NCI-H2196 (cell line): ENCODE measurements at regions not wholly inside any gene's neighbourhood (a gene's known extent, or its start where the extent isn't known, plus 50 kb on each side); places are given as distances from the start of the nearest gene placed in this dataset.

Experiments
- DNase-seq: peaks from one replicate; lab custom pipeline; 2025; ENCODE audit not compliant: unreplicated experiment; lab: John Stamatoyannopoulos, UW

GRCh38 chr2:67701011-67701410 is 303.9 kb downstream of the ETAA1 start:
- no peak for DNase-seq

- no peak for DNase-seq
Measured at GRCh38 chr2:67702284-67702683, 305.2 kb downstream of the ETAA1 start.

GRCh38 chr2:67702937-67703336 is 305.8 kb downstream of the ETAA1 start:
- no peak for DNase-seq

- DNase-seq = no peak
Measured at GRCh38 chr2:67706082-67706481, 308.9 kb downstream of the ETAA1 start.

GRCh38 chr2:67707896-67708295 is 310.8 kb downstream of the ETAA1 start:
- DNase-seq = no peak

- DNase-seq = no peak
Measured at GRCh38 chr2:67709835-67710234, 312.7 kb downstream of the ETAA1 start.

- no peak for DNase-seq
Measured at GRCh38 chr2:67712484-67712883, 315.4 kb downstream of the ETAA1 start.

- DNase-seq = no peak
Measured at GRCh38 chr2:67713376-67713775, 316.2 kb downstream of the ETAA1 start.

- no peak for DNase-seq
Measured at GRCh38 chr2:67716895-67717396, 319.8 kb downstream of the ETAA1 start.

- no peak for DNase-seq
Measured at GRCh38 chr2:67717692-67718091, 320.6 kb downstream of the ETAA1 start.

GRCh38 chr2:67719351-67719750 is 322.2 kb downstream of the ETAA1 start:
- DNase-seq = no peak

GRCh38 chr2:67721516-67721915 is 324.4 kb downstream of the ETAA1 start:
- DNase-seq = no peak

- no peak for DNase-seq
Measured at GRCh38 chr2:67724261-67724660, 327.1 kb downstream of the ETAA1 start.

- DNase-seq = no peak
Measured at GRCh38 chr2:67725731-67726130, 328.6 kb downstream of the ETAA1 start.

GRCh38 chr2:67726416-67726815 is 329.3 kb downstream of the ETAA1 start:
- DNase-seq = no peak

- DNase-seq = no peak
Measured at GRCh38 chr2:67727131-67727530, 330.0 kb downstream of the ETAA1 start.

GRCh38 chr2:67727623-67728022 is 330.5 kb downstream of the ETAA1 start:
- DNase-seq = no peak

GRCh38 chr2:67729474-67729873 is 332.3 kb downstream of the ETAA1 start:
- no peak for DNase-seq

GRCh38 chr2:67733517-67733916 is 329.3 kb downstream of the C1D start:
- DNase-seq = no peak

GRCh38 chr2:67752199-67752598 is 310.6 kb downstream of the C1D start:
- DNase-seq = no peak

- DNase-seq = no peak
Measured at GRCh38 chr2:67752969-67753368, 309.8 kb downstream of the C1D start.

- DNase-seq = no peak
Measured at GRCh38 chr2:67755156-67755882, 307.5 kb downstream of the C1D start.

GRCh38 chr2:67760995-67761394 is 301.8 kb downstream of the C1D start:
- DNase-seq = no peak
